NCI-H1436 (cell line): ENCODE measurements at regions not wholly inside any gene's neighbourhood (a gene's known extent, or its start where the extent isn't known, plus 50 kb on each side); places are given as distances from the start of the nearest gene placed in this dataset.

ENCODE experiments used
- DNase-seq: peaks from one replicate; lab custom pipeline; 2025; lab: John Stamatoyannopoulos, UW

GRCh38 chr5:136689552-136689951, 324.2 kb upstream of the TRPC7 start:
- no peak for DNase-seq

DNA sequence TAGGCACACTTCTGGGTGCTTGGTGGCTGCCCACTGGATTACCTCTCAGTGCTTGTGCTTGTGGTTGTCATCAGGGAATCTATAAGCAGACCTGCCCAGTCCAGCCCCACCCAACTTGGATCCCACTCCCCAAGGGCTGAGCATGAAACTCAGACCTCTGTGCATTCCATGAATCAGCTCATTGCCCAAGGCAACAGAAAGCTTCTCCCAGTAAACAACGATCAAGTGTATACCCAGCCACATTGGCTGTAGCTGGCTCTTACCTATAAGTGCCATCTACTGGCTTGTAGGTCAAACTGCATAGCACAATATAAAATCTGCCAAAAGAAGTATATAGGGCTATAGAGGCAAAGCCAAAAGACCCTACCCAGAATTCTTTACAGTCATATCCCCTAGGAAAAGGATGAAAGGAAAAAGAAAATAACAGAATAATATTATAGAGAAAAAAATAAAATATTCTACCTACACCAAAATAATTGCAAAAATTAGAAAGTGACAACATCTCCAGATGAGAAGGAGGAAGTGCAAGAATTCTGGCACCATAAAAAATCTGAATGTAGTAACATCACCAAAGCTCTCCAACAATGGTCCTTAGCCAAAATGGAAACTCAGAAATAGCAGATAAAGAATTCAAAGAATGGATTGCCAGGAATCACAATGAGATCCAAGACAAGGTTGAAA, 321.0 kb upstream of the TRPC7 start:
- DNase-seq: no peak

- DNase-seq: no peak
Measured at GRCh38 chr5:136682986-136683385, 317.6 kb upstream of the TRPC7 start.

DNA sequence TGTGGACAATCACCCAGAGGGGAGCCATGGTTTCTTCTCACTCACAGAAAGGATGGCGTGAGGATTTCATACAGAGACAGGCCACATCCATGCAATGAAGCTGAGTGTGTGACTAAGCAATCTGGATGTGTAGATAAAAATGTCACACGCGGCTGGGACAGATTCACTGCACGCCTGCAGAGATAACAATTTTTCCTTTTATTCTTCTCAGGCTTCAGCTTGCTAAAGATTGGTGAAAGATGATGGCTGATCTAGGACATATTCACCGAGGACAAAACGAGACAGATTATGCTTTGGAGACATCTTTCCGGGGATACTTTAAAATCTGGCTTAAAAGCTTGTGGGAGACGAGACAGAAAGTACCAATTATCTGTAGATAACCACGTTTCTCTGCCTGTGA, 313.9 kb upstream of the TRPC7 start:
- DNase-seq: no peak

GRCh38 chr5:136677217-136677616, 311.9 kb upstream of the TRPC7 start:
- no peak for DNase-seq

DNA sequence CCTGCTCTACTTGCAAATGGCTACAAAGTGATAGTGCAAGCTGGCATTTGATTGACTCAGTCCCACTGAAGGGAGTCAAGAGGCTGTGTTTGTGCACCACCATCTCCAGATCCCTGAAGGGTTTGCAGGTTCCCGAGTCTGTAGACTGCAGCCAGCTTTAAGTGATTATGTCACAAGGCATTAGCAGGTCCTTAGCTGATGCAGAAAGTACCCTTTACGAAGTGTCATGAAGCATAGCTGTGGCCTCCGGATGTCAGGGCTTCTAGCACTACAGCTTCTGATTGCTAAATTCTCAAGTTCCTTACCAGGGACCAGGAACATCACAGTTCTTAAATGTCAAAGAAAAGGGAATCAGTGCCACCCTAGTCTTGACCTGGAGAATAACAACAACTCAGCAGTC, 311.3 kb upstream of the TRPC7 start:
- no peak for DNase-seq

- DNase-seq: no peak
Measured at GRCh38 chr5:136675769-136676168, 310.4 kb upstream of the TRPC7 start.

- DNase-seq: no peak
Measured at GRCh38 chr5:136674178-136674577, 308.8 kb upstream of the TRPC7 start.

DNA sequence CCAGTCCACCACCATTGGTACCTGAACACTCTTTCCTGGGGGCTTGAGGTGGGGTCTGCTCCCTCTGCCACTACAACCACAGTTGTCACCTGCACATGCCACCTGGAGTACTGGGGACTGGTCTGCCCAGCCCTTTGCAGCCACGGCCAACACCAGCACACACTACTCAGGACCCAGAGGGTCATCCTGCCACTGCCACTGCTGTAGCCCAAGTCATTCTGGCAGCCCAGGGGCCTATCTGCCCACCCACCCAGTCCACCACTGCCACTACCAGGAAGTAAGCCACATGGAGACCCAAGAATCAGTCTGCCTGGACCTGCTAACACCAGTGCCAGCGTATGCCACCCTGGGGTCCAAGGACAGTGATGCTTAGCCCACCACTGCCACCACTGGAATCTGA, 302.4 kb upstream of the TRPC7 start:
- DNase-seq: no peak

GRCh38 chr5:136666970-136667620, 301.8 kb upstream of the TRPC7 start:
- DNase-seq: no peak

GRCh38 chr5:136665331-136665730, 300.0 kb upstream of the TRPC7 start:
- DNase-seq: no peak

DNA sequence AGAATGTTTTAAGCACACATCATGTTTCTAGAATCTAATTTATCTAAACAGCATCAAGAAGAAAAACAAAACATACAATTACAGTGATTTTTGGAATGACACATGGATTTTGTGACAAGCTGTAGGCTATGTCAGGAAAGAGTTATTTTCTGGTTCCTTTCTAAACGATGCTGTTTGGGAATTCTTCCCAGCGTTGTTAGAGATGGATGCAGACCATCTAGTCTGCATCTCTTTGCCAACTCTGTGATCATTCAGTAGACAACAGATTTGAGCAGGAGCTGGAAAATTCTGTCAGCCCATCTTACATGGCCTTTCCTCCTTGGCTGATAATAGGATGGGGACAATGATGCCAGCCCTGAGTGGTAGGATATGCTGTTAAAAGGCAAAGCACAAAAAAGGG, 295.7 kb upstream of the TRPC7 start:
- no peak for DNase-seq

DNA sequence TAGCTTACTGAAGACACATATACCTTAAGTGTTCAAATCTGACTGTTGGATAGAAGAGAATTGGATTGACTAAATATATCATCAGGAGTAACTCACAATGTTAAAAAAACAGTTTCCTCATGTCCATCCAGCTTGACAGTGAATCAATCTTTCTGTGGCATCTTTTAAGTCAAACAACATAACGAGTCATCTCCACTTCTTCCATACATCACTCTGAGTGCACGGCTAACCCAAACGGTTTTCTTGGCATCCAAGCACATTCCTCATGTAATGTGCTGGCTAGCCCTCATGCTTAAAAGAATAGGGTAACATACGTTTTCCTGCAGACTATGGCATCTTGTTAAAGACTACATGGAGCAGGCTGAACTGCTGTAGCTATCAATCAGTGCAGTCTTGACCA, 291.5 kb upstream of the TRPC7 start:
- no peak for DNase-seq

DNA sequence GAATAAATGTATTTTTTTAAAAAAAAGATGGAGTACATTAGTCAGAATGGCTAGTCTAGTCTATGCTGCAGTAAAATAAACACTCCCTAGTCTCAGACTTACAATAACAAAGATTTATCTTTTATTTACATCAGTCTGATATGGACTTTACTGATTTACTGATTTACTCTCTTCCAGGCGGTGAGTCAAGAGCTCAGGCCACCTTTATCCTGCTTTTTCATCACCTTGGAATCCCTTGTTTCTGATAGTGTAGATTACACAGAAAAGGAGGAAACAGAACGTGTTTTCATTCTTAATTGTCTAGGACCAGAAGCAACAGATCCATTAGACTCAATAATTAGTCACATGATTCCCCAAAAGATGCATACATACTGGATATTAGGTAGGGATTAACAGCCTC, 290.1 kb upstream of the TRPC7 start:
- DNase-seq: no peak

GRCh38 chr5:136646915-136647314, 281.6 kb upstream of the TRPC7 start:
- DNase-seq: no peak

DNA sequence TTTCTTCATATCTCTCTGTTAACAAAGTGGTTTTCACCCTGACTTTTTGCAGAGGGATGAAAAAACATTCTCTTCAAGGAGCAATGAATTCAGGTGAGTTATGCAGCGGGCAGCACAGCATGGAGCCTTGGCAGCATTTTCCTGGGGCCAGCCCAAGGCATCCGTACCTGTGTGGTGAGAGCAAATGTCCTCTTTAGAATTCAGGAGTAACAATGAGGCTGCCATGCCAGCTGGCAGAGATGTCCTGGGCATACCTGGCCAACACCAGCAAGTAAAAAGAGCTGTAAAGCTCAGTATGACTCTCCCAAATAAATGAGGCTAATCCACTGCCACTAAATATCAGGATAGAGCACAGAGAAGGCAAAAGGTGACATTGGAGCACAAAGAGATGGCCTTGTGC, 277.6 kb upstream of the TRPC7 start:
- DNase-seq: no peak

- no peak for DNase-seq
Measured at GRCh38 chr5:136639616-136640015, 274.3 kb upstream of the TRPC7 start.

DNA sequence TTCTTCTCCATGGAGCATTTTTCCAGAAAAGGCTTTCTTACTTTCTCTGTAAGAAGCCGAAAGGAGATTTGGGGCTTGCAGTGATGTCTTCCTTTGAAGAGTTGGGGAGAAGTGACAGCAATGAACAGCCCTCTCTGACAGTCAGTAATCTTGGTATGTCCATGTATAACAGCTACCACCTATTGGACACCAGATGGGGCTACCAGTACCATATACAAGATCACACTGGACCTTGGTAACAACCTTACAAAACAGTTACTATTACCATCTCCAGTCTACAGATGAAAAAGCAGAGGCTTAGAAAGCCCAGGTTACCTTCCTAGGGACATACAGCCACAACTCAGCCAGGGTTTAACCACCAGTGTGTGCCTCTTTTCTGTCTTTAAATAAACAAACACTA, 272.7 kb upstream of the TRPC7 start:
- no peak for DNase-seq

GRCh38 chr5:136636001-136636400, 270.7 kb upstream of the TRPC7 start:
- DNase-seq: no peak

DNA sequence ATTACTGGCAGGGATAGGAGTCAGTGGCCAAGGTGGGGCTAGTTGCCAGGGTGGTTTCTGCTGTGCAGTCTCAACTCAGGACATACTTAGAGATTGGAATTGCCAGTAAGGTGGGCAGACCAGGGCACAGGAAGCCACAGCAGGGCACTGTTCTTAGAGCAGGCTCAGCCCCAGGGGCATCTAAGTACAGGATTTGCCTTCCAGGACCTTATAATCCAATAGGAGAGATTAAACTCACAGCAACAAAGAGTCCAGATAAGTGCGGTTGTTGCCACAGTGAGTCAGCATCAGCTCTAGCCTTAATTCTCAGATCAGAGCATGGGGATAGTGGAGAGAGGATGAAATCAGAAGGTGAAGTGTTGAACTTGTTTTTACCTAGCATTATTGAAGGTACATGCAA, 265.8 kb upstream of the TRPC7 start:
- no peak for DNase-seq

- no peak for DNase-seq
Measured at GRCh38 chr5:136629125-136629792, 263.9 kb upstream of the TRPC7 start.

- no peak for DNase-seq
Measured at GRCh38 chr5:136626531-136626930, 261.2 kb upstream of the TRPC7 start.

DNA sequence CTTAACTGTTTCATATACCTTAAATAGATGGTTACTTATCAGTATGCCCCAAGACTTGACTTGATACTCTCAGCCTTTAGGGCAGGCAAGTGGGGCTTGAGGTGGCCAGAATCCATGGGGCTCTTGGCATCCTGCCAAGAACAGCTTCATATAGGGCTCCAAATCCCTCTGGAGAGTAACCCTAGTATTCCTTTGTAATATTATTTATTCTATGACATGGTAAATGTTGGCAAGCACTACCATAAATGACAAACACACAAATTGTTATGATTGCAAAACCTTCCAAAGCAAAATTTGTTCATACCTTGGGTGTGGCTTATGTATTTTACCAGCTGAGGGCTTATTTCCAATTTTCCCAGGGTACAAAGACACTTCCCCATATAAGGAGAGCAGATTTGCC, 257.4 kb upstream of the TRPC7 start:
- no peak for DNase-seq

- no peak for DNase-seq
Measured at GRCh38 chr5:136621743-136622142, 256.4 kb upstream of the TRPC7 start.
